A549 (cell line): ENCODE measurements at regions not wholly inside any gene's neighbourhood (a gene's known extent, or its start where the extent isn't known, plus 50 kb on each side); places are given as distances from the start of the nearest gene placed in this dataset.

ENCODE experiments used
- ATAC-seq, 2 experiments: fragments of 200-7000 bp in 1 of 2; fragments of >200 bp in 1 of 2; cut with Nextera tagmentation in 1 of 2; cut with Tn5 transposase in 1 of 2; 3 replicates each; pipeline versions ENCODE4 v1.8.0 to v1.9.1; 2018 to 2020; ENCODE audit warnings: mild to moderate bottlenecking in 1 of 2, moderate library complexity in 1 of 2
- CTCF ChIA-PET: fragments of 300-600 bp; sonication (Branson Sonifier 250); formaldehyde crosslinking; extraction: SDS; loops from one replicate; lab custom pipeline; 2021; ENCODE audit warnings: antibody characterized with exemption, inconsistent platforms; lab: Yijun Ruan, JAX
- POLR2A ChIA-PET: fragments of 350-600 bp; formaldehyde crosslinking; extraction: SDS; loops from one replicate; lab custom pipeline; 2021; ENCODE audit warnings: antibody characterized with exemption, inconsistent platforms; lab: Yijun Ruan, JAX
- DNase-seq, 2 experiments: peaks; one replicate each; pipeline versions ENCODE4 v3.0.0 to v3.0.0-alpha.2; 2011 to 2016; ENCODE audit warnings: low read depth in 1 of 2, low spot score in 1 of 2
- FAIRE-seq: peaks from 2 replicates; lab custom pipeline; 2011; peaks lifted over from hg19 to GRCh38; lab: Jason Lieb, UNC
- H3K27ac ChIP-seq, 2 experiments: fragments of >200 bp; sonication (Bioruptor Twin); formaldehyde crosslinking; 3 replicates each; pipeline ENCODE4 v1.5.1; 2016 to 2017
- H3K4me1 ChIP-seq: fragments of >200 bp; sonication (Bioruptor Twin); formaldehyde crosslinking; 3 replicates; pipeline ENCODE4 v1.6.1; 2016
- H3K4me2 ChIP-seq: fragments of >200 bp; sonication (Bioruptor Twin); formaldehyde crosslinking; 3 replicates; pipeline ENCODE4 v1.6.1; 2016
- H3K4me3 ChIP-seq: fragments of >200 bp; sonication (Bioruptor Twin); formaldehyde crosslinking; 3 replicates; pipeline ENCODE4 v1.5.1; 2016
- H3K9me3 ChIP-seq: fragments of >200 bp; sonication (Bioruptor Twin); formaldehyde crosslinking; 3 replicates; pipeline ENCODE4 v1.6.1; 2016
- BHLHE40 ChIP-seq: IDR thresholded peaks from 2 replicates; pipeline ENCODE4 v1.6.1; 2012; ENCODE audit warnings: low read depth, low read length, inconsistent platforms
- CBX8 ChIP-seq: fragments of 200-600 bp; sonication (generic); IDR thresholded peaks from 2 replicates; pipeline ENCODE4 v1.6.1; 2016
- CHD2 ChIP-seq: fragments of 150-350 bp; IDR thresholded peaks from 2 replicates; pipeline ENCODE4 v1.6.1; 2014; ENCODE audit warnings: low read length; ENCODE audit not compliant: partially characterized antibody
- CHD4 ChIP-seq: fragments of 200-600 bp; sonication (generic); IDR thresholded peaks from 2 replicates; pipeline ENCODE4 v1.6.1; 2016; ENCODE audit warnings: antibody characterized with exemption, mild to moderate bottlenecking, borderline replicate concordance
- E2F6 ChIP-seq: IDR thresholded peaks from 2 replicates; pipeline ENCODE4 v1.6.1; 2012; ENCODE audit warnings: low read depth, borderline replicate concordance
- ESRRA ChIP-seq: fragments of 150-350 bp; IDR thresholded peaks from 2 replicates; pipeline ENCODE4 v1.6.1; 2014; ENCODE audit warnings: mild to moderate bottlenecking, low read length, borderline replicate concordance
- FOSL2 ChIP-seq, 2 experiments: fragments of 450-650 bp in 1 of 2; fragments of >200 bp in 1 of 2; sonication (Bioruptor Twin) in 1 of 2; formaldehyde crosslinking; IDR thresholded peaks; 2 replicates each; pipeline versions ENCODE4 v1.5.0 to v1.6.1; 2016 to 2020; ENCODE audit warnings: mild to moderate bottlenecking in 1 of 2, moderate library complexity in 1 of 2
- FOXS1 ChIP-seq: fragments of 250-450 bp; sonication (Bioruptor Pico); IDR thresholded peaks from 2 replicates; pipeline ENCODE4 v1.5.0; 2020; ENCODE audit warnings: mild to moderate bottlenecking, moderate library complexity
- GATA3 ChIP-seq: IDR thresholded peaks from 2 replicates; pipeline ENCODE4 v1.6.1; 2012; ENCODE audit warnings: borderline replicate concordance
- HEYL ChIP-seq: fragments of 250-450 bp; sonication (Bioruptor Pico); IDR thresholded peaks from 2 replicates; pipeline ENCODE4 v1.8.0; 2021; ENCODE audit warnings: mild to moderate bottlenecking, moderate library complexity
- JUN ChIP-seq, 2 experiments: fragments of >200 bp; sonication (Bioruptor Twin); formaldehyde crosslinking; IDR thresholded peaks; 2 replicates in 1 of 2; 3 replicates in 1 of 2; pipeline ENCODE4 v1.6.1; 2016 to 2017
- JUNB ChIP-seq: fragments of >200 bp; sonication (Bioruptor Twin); formaldehyde crosslinking; IDR thresholded peaks from 2 replicates; pipeline ENCODE4 v1.6.1; 2016
- MAFK ChIP-seq: fragments of 450-650 bp; IDR thresholded peaks from 2 replicates; pipeline ENCODE4 v1.6.1; 2014; ENCODE audit not compliant: partially characterized antibody
- MAX ChIP-seq: IDR thresholded peaks from 2 replicates; pipeline ENCODE4 v1.6.1; 2012
- NFE2L2 ChIP-seq: fragments of 150-350 bp; conservative IDR thresholded peaks from 2 replicates; pipeline ENCODE4 v1.6.1; 2014; ENCODE audit warnings: low read length
- POLR2A ChIP-seq: IDR thresholded peaks from 2 replicates; pipeline ENCODE4 v1.6.1; 2012; ENCODE audit warnings: mild to moderate bottlenecking, low read length
- POLR2AphosphoS2 ChIP-seq: conservative IDR thresholded peaks from 2 replicates; pipeline ENCODE4 v1.6.1; 2012; ENCODE audit warnings: low read length, improper control_type of control experiment, inconsistent platforms
- RAD21 ChIP-seq, 2 experiments: fragments of >200 bp in 1 of 2; sonication (Bioruptor Twin) in 1 of 2; formaldehyde crosslinking in 1 of 2; IDR thresholded peaks in 1 of 2; conservative IDR thresholded peaks in 1 of 2; 2 replicates in 1 of 2; 3 replicates in 1 of 2; pipeline ENCODE4 v1.6.1; 2012 to 2018; ENCODE audit warnings: inconsistent platforms in 1 of 2
- RARB ChIP-seq: fragments of 250-450 bp; sonication (Bioruptor Pico); IDR thresholded peaks from 2 replicates; pipeline ENCODE4 v1.8.0; 2021; ENCODE audit warnings: mild to moderate bottlenecking, moderate library complexity
- RCOR1 ChIP-seq: fragments of 150-350 bp; IDR thresholded peaks from 2 replicates; pipeline ENCODE4 v1.6.1; 2014; ENCODE audit warnings: antibody characterized with exemption, low read length, low read depth
- SMC3 ChIP-seq: fragments of >200 bp; sonication (Bioruptor Twin); formaldehyde crosslinking; IDR thresholded peaks from 3 replicates; pipeline ENCODE4 v1.6.1; 2018; ENCODE audit warnings: inconsistent platforms
- TP53 ChIP-seq: fragments of 250-450 bp; sonication (Bioruptor Pico); IDR thresholded peaks from 2 replicates; pipeline ENCODE4 v1.5.0; 2021; ENCODE audit warnings: mild to moderate bottlenecking, moderate library complexity
- ZC3H11A ChIP-seq: fragments of 450-650 bp; IDR thresholded peaks from 2 replicates; pipeline ENCODE4 v1.6.1; 2014; ENCODE audit warnings: antibody characterized with exemption, mild to moderate bottlenecking
- WGBS: methylation state at CpG from one replicate; pipeline ENCODE4 v1.1.6; 2017; ENCODE audit errors: missing lambda C conversion rate; 5-methylcytosine and 5-hydroxymethylcytosine counted together
- TF ChIP-seq, protein P1 (sequence below): fragments of >200 bp; sonication (Bioruptor Twin); formaldehyde crosslinking; IDR thresholded peaks from 3 replicates; pipeline ENCODE4 v1.5.1; 2016
- TF ChIP-seq, protein P2 (sequence below): fragments of >200 bp; sonication (Bioruptor Twin); formaldehyde crosslinking; IDR thresholded peaks from 2 replicates; pipeline ENCODE4 v1.6.1; 2016
- TF ChIP-seq, protein P3 (sequence below): fragments of 150-350 bp; IDR thresholded peaks from 2 replicates; pipeline ENCODE4 v1.6.1; 2014; ENCODE audit warnings: low read depth, mild to moderate bottlenecking, low read length
- TF ChIP-seq, protein P4 (sequence below): fragments of 450-650 bp; IDR thresholded peaks from 2 replicates; pipeline ENCODE4 v1.6.1; 2014; ENCODE audit warnings: antibody characterized with exemption

DNA sequence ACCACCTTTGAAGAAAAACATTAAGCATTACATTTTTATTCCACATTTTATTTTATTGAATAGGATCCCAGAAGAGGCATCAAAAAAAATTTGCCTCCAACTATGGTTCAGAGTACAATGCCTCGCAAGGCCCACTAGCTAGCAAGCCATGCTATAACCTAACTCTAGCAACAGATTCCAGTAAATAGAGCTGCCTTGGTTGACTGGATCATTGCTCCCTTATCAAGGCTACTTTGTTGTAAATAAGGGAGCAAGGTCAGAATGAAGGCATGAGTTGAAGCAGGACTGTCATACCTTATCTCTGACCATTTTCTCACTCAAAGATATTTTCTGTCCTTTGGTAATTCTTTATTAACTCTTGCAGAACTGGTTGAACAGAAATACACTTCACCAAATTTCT lies 672.6 kb downstream of the EPHA4 start:
- no peaks in the 10 kb centered on the region for H3K9me3 ChIP-seq
- TF ChIP-seq, protein P1, sequence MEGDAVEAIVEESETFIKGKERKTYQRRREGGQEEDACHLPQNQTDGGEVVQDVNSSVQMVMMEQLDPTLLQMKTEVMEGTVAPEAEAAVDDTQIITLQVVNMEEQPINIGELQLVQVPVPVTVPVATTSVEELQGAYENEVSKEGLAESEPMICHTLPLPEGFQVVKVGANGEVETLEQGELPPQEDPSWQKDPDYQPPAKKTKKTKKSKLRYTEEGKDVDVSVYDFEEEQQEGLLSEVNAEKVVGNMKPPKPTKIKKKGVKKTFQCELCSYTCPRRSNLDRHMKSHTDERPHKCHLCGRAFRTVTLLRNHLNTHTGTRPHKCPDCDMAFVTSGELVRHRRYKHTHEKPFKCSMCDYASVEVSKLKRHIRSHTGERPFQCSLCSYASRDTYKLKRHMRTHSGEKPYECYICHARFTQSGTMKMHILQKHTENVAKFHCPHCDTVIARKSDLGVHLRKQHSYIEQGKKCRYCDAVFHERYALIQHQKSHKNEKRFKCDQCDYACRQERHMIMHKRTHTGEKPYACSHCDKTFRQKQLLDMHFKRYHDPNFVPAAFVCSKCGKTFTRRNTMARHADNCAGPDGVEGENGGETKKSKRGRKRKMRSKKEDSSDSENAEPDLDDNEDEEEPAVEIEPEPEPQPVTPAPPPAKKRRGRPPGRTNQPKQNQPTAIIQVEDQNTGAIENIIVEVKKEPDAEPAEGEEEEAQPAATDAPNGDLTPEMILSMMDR, result no peak
- TF ChIP-seq RAD21 (conservative IDR thresholded peaks at IDR 0.05 in 1 of 2, IDR thresholded peaks at IDR 0.05 in 1 of 2), result no peak
- TF ChIP-seq JUN (IDR thresholded peaks at IDR 0.05), result no peak
- TF ChIP-seq MAFK, result no peak
- no peak for TF ChIP-seq POLR2A
- no peak for TF ChIP-seq TP53 (CRISPR knock-in tag)
- TF ChIP-seq, protein P2, sequence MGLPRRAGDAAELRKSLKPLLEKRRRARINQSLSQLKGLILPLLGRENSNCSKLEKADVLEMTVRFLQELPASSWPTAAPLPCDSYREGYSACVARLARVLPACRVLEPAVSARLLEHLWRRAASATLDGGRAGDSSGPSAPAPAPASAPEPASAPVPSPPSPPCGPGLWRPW, result no peak
- TF ChIP-seq POLR2AphosphoS2, result no peak
- no peak for TF ChIP-seq GATA3
- POLR2A ChIA-PET, result no interaction called here
- no peaks in the 10 kb centered on the region for H3K4me1 ChIP-seq
- no peak overlapping the region for H3K4me2 ChIP-seq
- DNase-seq, result no peak
- H3K4me3 ChIP-seq, result no peak overlapping the region
- CTCF ChIA-PET, result no interaction called here
- FAIRE-seq, result no peak
- 52% methylated on average over 1 of the region's 1 CpG for WGBS
- H3K27ac ChIP-seq, result no peak overlapping the region
- no peak for ATAC-seq

GRCh38 chr2:220904015-220904414 lies 668.1 kb downstream of the EPHA4 start:
- Histone ChIP-seq H3K4me1 (no peaks in the 10 kb centered on the region), H3K27ac (no peak overlapping the region), H3K4me2 (no peak overlapping the region), H3K4me3 (no peak overlapping the region), H3K9me3 (no peaks in the 10 kb centered on the region)
- DNase-seq (no peak), FAIRE-seq (no peak), ATAC-seq (no peak)
- CTCF ChIA-PET, result no interaction called here
- WGBS, result 67% methylated on average over 2 of the region's 2 CpGs
- TF ChIP-seq, protein P3, sequence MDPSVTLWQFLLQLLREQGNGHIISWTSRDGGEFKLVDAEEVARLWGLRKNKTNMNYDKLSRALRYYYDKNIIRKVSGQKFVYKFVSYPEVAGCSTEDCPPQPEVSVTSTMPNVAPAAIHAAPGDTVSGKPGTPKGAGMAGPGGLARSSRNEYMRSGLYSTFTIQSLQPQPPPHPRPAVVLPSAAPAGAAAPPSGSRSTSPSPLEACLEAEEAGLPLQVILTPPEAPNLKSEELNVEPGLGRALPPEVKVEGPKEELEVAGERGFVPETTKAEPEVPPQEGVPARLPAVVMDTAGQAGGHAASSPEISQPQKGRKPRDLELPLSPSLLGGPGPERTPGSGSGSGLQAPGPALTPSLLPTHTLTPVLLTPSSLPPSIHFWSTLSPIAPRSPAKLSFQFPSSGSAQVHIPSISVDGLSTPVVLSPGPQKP, result no peak
- no peak for TF ChIP-seq POLR2A
- TF ChIP-seq TP53 (CRISPR knock-in tag), result no peak
- TF ChIP-seq NFE2L2, result no peak
- no peak for TF ChIP-seq ZC3H11A
- no peak for TF ChIP-seq JUNB
- no peak for TF ChIP-seq SMC3
- POLR2A ChIA-PET, result no interaction called here

DNA sequence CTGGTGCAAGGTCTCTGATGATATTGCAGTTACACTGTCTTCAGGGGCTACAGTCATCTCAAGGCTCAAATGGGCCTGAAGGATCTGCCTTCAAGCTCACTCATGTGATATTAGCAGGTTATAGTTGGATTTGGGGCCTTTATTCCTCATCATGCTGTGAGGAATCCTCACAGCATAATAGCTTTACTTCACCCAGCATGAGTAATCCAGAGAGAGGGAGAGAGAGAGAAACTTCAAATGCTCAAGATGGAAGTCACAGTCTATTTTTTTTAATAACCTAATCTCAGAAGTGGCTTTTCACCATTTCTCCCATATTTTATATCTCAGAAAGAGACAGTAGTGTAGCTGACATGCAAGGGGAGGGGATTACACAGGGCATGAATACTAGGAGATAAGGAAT lies 658.7 kb downstream of the EPHA4 start:
- Histone ChIP-seq H3K4me1 (no peaks in the 10 kb centered on the region), H3K4me2 (no peak overlapping the region), H3K4me3 (no peak overlapping the region), H3K9me3 (no peaks in the 10 kb centered on the region), H3K27ac (no peak overlapping the region)
- CTCF ChIA-PET, result no interaction called here
- TF ChIP-seq JUNB, result no peak
- TF ChIP-seq POLR2AphosphoS2, result no peak
- TF ChIP-seq, protein P3, result no peak
- no peak for TF ChIP-seq CHD4
- TF ChIP-seq E2F6, result no peak
- TF ChIP-seq HEYL, result no peak
- TF ChIP-seq CHD2, result no peak
- TF ChIP-seq MAX, result no peak
- no peak for TF ChIP-seq RARB (CRISPR knock-in tag)
- TF ChIP-seq CBX8, result no peak
- no peak for TF ChIP-seq GATA3
- no peak for TF ChIP-seq FOSL2 (IDR thresholded peaks at IDR 0.05)
- no peak for TF ChIP-seq FOSL2 (CRISPR knock-in tag; IDR thresholded peaks at IDR 0.05)
- TF ChIP-seq, protein P4, sequence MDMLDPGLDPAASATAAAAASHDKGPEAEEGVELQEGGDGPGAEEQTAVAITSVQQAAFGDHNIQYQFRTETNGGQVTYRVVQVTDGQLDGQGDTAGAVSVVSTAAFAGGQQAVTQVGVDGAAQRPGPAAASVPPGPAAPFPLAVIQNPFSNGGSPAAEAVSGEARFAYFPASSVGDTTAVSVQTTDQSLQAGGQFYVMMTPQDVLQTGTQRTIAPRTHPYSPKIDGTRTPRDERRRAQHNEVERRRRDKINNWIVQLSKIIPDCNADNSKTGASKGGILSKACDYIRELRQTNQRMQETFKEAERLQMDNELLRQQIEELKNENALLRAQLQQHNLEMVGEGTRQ, result no peak
- no peak for TF ChIP-seq RCOR1
- TF ChIP-seq FOXS1 (CRISPR knock-in tag), result no peak
- TF ChIP-seq ESRRA, result no peak
- TF ChIP-seq BHLHE40, result no peak
- POLR2A ChIA-PET, result no interaction called here
- ATAC-seq (no peak), FAIRE-seq (no peak), DNase-seq (no peak)
